ENCODE measurements at regions not wholly inside any gene's neighbourhood (a gene's known extent, or its start where the extent isn't known, plus 50 kb on each side); places are given as distances from the start of the nearest gene placed in this dataset.

DNA sequence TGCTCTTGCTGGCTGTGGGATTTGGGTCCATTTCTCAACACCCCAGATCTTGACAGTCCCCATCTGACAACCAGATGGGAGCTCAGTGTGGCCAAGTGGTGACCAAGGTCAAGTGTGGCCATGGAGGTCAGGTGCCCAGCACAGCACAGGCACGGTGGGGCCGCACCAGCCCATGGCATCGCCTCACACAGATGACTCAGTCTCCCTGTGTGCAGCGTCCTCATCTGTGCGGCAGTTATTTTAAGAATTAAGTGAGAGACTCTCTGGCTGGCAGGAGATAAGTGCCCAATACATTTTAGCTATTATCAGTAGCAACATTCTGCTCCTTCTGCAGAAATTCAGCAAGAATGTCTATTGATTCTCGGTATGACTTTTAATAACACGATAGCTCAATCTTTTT lies 167.2 kb downstream of the DDX1 start:
- TF ChIP-seq KDM1A (IDR thresholded peaks at IDR 0.05; ENCODE audit: borderline replicate concordance, low read length), result no peak
- TF ChIP-seq RAD21 (IDR thresholded peaks at IDR 0.05 in 1 of 2, conservative IDR thresholded peaks at IDR 0.05 in 1 of 2; ENCODE audit: low read depth in 2 of 2, low read length in 2 of 2), result no peak
- no peak for TF ChIP-seq CTCF (IDR thresholded peaks at IDR 0.05; ENCODE audit: control extremely low read depth in 1 of 3, insufficient read depth in 1 of 3, low read depth in 1 of 3, low read length in 3 of 3)
- TF ChIP-seq EZH2 (IDR thresholded peaks at IDR 0.05; ENCODE audit: low read depth, low read length, severe bottlenecking), result no peak
- TF ChIP-seq POLR2A (IDR thresholded peaks at IDR 0.05; ENCODE audit: control extremely low read depth in 1 of 2, low read depth in 2 of 2, low read length in 2 of 2), result no peak
- TF ChIP-seq HDAC6 (IDR thresholded peaks at IDR 0.05; ENCODE audit: low read depth, low read length), result no peak
